Esophagus muscularis mucosa (tissue), 4 donors: ENCODE measurements at regions not wholly inside any gene's neighbourhood (a gene's known extent, or its start where the extent isn't known, plus 50 kb on each side); places are given as distances from the start of the nearest gene placed in this dataset.

Source experiments
- DNase-seq: peaks from one replicate; pipeline ENCODE4 v3.0.0-alpha.2; 2017; ENCODE audit errors: extremely low spot score
- H3K27ac ChIP-seq, 4 donors: fragments of 200-600 bp; sonication (generic); replicated peaks in 1 of 4; 1 replicate in 3 of 4; 2 replicates in 1 of 4; pipeline ENCODE4 v1.5.1; 2016 to 2019; ENCODE audit warnings: mild to moderate bottlenecking in 1 of 4
- H3K27me3 ChIP-seq, 4 donors: fragments of 200-600 bp; sonication (generic); one replicate each; pipeline versions ENCODE4 v1.5.1 to v1.6.0; 2016 to 2019
- H3K36me3 ChIP-seq, 4 donors: fragments of 200-600 bp; sonication (generic); one replicate each; pipeline ENCODE4 v1.5.1; 2016 to 2019
- H3K4me1 ChIP-seq, 4 donors: fragments of 200-600 bp; sonication (generic); one replicate each; pipeline ENCODE4 v1.5.1; 2016 to 2019
- H3K4me3 ChIP-seq, 4 donors: fragments of 200-600 bp; sonication (generic); 1 replicate in 2 of 4; 2 replicates in 2 of 4; pipeline ENCODE4 v1.5.1; 2016 to 2019; ENCODE audit warnings: mild to moderate bottlenecking in 4 of 4, moderate library complexity in 1 of 4
- H3K9me3 ChIP-seq, 4 donors: fragments of 200-600 bp; sonication (generic); 1 replicate in 3 of 4; 2 replicates in 1 of 4; pipeline ENCODE4 v1.5.1; 2016 to 2019
- CTCF ChIP-seq, 3 experiments: fragments of 200-600 bp in 2 of 3; fragments of 450-650 bp in 1 of 3; sonication (generic) in 2 of 3; IDR thresholded peaks; one replicate each; pipeline ENCODE4 v1.5.1; 2017 to 2019; ENCODE audit warnings: antibody characterized with exemption in 3 of 3, mild to moderate bottlenecking in 2 of 3, moderate library complexity in 1 of 3
- EP300 ChIP-seq: sonication (generic); formaldehyde crosslinking; IDR thresholded peaks from one replicate; pipeline ENCODE4 v1.6.1; 2017; ENCODE audit warnings: antibody characterized with exemption
- POLR2A ChIP-seq: fragments of 450-650 bp; IDR thresholded peaks from one replicate; pipeline ENCODE4 v1.6.1; 2017; ENCODE audit warnings: antibody characterized with exemption, moderate library complexity, mild to moderate bottlenecking, low read depth
- POLR2AphosphoS5 ChIP-seq, 2 donors: sonication (generic); formaldehyde crosslinking; IDR thresholded peaks; one replicate each; pipeline ENCODE4 v1.6.1; 2017; ENCODE audit warnings: antibody characterized with exemption in 2 of 2
- WGBS: methylation state at CpG from one replicate; pipeline ENCODE4 v1.1.5; 2018; 5-methylcytosine and 5-hydroxymethylcytosine counted together
- intact Hi-C: fragments of 100-400 bp; cut with DNase I; formaldehyde crosslinking; loops from one replicate; pipeline ENCODE4 v1.15.1; 2023

DNA sequence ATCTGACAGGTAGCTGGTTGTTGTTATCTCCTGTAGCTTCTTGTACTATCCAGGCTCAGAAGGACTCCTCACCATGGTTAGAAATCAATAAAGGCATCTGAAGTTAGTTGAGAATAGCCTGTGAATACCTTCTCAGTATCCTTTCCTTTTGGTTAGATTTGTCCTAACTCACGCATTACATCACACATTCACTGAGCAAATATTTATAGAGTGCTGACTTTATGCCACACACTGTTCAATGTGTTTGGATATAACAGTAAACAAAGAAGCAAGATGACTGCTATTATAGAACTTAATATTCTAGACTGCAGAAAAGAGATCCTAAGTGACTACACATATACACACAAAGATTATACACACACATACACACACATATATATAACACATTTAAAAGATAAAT is 889.9 kb upstream of the CHAC2 start:
- intact Hi-C loops: no loop called here
- no peaks in the 10 kb centered on the region for H3K27me3 ChIP-seq
- no peak overlapping the region for H3K27ac ChIP-seq
- TF ChIP-seq CTCF (IDR thresholded peaks at IDR 0.05) (no peak), POLR2A (no peak), POLR2AphosphoS5 (IDR thresholded peaks at IDR 0.05) (no peak), EP300 (no peak)
- no peaks in the 10 kb centered on the region for H3K9me3 ChIP-seq
- 53% methylated on average over 1 of the region's 1 CpG for WGBS
- H3K4me1 ChIP-seq: peaks cover 2 to 12% (median 11%) of the 10 kb centered on the region in 4 donors
- H3K4me3 ChIP-seq: no peak overlapping the region
- DNase-seq: no peak
- H3K36me3 ChIP-seq: no peaks in the 10 kb centered on the region

DNA sequence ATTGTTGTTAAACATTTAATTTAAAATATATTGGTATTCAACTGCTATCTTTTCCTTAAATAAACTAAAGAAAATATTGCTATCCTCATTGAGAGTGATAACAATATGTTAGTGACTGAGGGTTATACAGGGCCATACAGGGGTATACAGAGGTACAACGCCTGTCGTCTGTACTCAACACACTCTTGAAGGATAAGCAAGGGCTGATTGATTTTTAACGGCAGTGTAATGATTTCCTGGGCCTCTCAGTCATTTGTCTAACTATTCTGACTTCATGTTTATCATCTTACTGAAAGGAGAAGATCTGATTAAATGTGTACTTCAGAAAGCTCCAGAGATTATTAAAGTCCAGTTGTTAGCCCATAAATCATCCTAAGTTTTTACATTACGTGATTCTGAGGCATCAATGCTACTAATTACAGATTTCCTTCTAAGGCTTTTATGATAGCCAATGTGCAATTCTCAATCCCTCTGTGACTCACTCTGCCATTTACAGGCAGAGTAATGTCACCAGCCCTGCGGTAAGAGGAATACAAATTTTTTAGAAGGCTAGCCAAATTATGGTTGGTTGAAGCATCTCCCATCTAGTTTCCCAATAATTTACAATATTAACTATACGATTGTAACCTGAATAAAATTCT is 893.0 kb upstream of the CHAC2 start:
- no peaks in the 10 kb centered on the region for H3K36me3 ChIP-seq
- TF ChIP-seq POLR2AphosphoS5 (IDR thresholded peaks at IDR 0.05): no peak
- no peak for TF ChIP-seq CTCF (IDR thresholded peaks at IDR 0.05)
- TF ChIP-seq EP300: no peak
- TF ChIP-seq POLR2A: no peak
- H3K27me3 ChIP-seq: no peaks in the 10 kb centered on the region
- WGBS: 84% methylated on average over 6 of the region's 6 CpGs
- intact Hi-C loops: no loop called here
- no peak overlapping the region for H3K27ac ChIP-seq
- no peak for DNase-seq
- no peaks in the 10 kb centered on the region for H3K9me3 ChIP-seq
- H3K4me1 ChIP-seq: peaks cover 0 to 12% (median 11%) of the 10 kb centered on the region in 4 donors
- no peak overlapping the region for H3K4me3 ChIP-seq

DNA sequence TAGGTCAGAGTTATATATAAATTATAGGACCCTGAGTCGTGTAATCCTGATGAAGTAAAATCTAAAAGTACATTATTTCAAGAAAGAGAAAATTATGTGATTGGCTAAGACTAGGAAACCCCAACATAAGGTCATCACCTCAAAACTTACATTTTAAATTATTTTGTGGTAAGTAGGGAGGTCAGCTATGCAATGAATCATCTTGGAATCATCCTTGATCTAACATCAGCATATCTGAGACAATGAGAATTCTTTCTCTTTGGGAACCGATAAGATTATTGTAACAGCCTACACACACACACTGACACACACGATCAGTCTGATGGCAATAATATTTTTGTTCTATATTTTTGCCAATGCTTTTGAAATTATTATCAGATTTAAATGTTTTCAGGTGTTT is 904.8 kb upstream of the CHAC2 start:
- intact Hi-C loops: no loop called here
- Histone ChIP-seq H3K36me3 (no peaks in the 10 kb centered on the region), H3K9me3 (no peaks in the 10 kb centered on the region), H3K27ac (no peak overlapping the region), H3K27me3 (no peaks in the 10 kb centered on the region), H3K4me1 (peaks cover 0 to 7% (median 0%) of the 10 kb centered on the region in 4 donors), H3K4me3 (no peak overlapping the region)
- DNase-seq: no peak
- no peak for TF ChIP-seq EP300
- no peak for TF ChIP-seq CTCF (IDR thresholded peaks at IDR 0.05)
- TF ChIP-seq POLR2A: no peak
- no peak for TF ChIP-seq POLR2AphosphoS5 (IDR thresholded peaks at IDR 0.05)
- 88% methylated on average over 3 of the region's 3 CpGs for WGBS

GRCh38 chr2:52861596-52861995 is 906.0 kb upstream of the CHAC2 start:
- Histone ChIP-seq H3K36me3 (no peaks in the 10 kb centered on the region), H3K9me3 (no peaks in the 10 kb centered on the region), H3K4me3 (no peak overlapping the region), H3K27ac (no peak overlapping the region), H3K4me1 (peaks cover 0 to 7% (median 0%) of the 10 kb centered on the region in 4 donors), H3K27me3 (no peaks in the 10 kb centered on the region)
- DNase-seq: no peak
- no peak for TF ChIP-seq EP300
- TF ChIP-seq POLR2AphosphoS5 (IDR thresholded peaks at IDR 0.05): no peak
- no peak for TF ChIP-seq CTCF (IDR thresholded peaks at IDR 0.05)
- TF ChIP-seq POLR2A: no peak
- intact Hi-C loops: no loop called here
- whole genome bisulfite sequencing: 81% methylated on average over 4 of the region's 4 CpGs

DNA sequence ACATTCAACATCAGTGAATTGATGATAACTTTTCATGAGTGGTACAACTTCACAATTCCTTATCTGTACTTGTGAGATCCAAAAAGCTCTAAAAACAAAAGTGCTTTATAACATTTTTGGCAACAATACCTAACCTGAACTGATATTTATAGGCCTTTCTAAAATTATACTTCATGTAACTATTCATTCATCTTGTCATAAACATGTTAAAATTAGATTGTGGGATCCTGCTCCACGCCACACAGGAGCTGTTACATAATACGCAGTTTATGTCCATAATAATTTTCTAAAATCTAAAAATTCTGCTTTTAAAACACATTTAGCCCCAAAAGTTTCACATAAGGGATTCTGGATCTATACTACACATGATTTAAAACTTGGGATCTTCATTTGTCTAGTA is 908.5 kb upstream of the CHAC2 start:
- DNase-seq: no peak

More for the DNA sequence above, 908.5 kb upstream of the CHAC2 start:
- TF ChIP-seq POLR2AphosphoS5 (IDR thresholded peaks at IDR 0.05) (no peak), CTCF (IDR thresholded peaks at IDR 0.05) (no peak), EP300 (no peak), POLR2A (no peak)
- Histone ChIP-seq H3K9me3 (no peaks in the 10 kb centered on the region), H3K4me3 (no peak overlapping the region), H3K36me3 (no peaks in the 10 kb centered on the region), H3K27me3 (no peaks in the 10 kb centered on the region), H3K4me1 (peaks cover 0 to 7% (median 0%) of the 10 kb centered on the region in 4 donors), H3K27ac (no peak overlapping the region)
- 28% methylated on average over 2 of the region's 2 CpGs for WGBS
- intact Hi-C loops: no loop called here
